Neural cell (in vitro differentiated cells): ENCODE measurements at regions not wholly inside any gene's neighbourhood (a gene's known extent, or its start where the extent isn't known, plus 50 kb on each side); places are given as distances from the start of the nearest gene placed in this dataset.

Experiments used
- POLR2AphosphoS5 ChIP-seq: IDR thresholded peaks from 2 replicates; pipeline ENCODE4 v1.6.1; 2012
- RAD21 ChIP-seq: fragments of 450-650 bp; conservative IDR thresholded peaks from 2 replicates; pipeline ENCODE4 v1.6.1; 2014; ENCODE audit warnings: antibody characterized with exemption, mild to moderate bottlenecking, moderate library complexity
- TF ChIP-seq, protein P1 (sequence below): fragments of 450-650 bp; IDR thresholded peaks from 2 replicates; pipeline ENCODE4 v1.5.1; 2014; ENCODE audit warnings: antibody characterized with exemption, mild to moderate bottlenecking, moderate library complexity; ENCODE audit not compliant: poor library complexity, severe bottlenecking

DNA sequence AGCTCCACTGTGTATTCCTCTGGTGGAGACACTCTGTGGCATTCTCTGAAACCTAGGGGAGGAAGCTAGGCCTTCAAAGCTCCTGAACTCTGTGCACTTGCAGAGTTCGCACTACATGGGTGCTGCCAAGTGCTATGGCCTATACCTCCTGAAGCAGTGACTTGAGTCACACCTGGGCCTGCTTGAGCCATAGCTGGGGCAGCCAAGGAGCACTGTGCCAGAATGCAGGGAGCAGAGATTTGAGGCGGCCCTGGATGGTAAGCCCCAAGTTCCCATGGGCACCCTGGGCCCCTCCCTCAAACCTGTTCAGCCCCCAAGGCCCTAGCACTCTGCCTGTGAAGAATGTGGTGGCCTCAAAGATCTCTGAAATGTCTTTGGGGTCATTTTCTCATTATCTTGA is 212.9 kb downstream of the SPATA31A6 start:
- TF ChIP-seq RAD21 (no peak), POLR2AphosphoS5 (no peak)
- TF ChIP-seq, protein P1, sequence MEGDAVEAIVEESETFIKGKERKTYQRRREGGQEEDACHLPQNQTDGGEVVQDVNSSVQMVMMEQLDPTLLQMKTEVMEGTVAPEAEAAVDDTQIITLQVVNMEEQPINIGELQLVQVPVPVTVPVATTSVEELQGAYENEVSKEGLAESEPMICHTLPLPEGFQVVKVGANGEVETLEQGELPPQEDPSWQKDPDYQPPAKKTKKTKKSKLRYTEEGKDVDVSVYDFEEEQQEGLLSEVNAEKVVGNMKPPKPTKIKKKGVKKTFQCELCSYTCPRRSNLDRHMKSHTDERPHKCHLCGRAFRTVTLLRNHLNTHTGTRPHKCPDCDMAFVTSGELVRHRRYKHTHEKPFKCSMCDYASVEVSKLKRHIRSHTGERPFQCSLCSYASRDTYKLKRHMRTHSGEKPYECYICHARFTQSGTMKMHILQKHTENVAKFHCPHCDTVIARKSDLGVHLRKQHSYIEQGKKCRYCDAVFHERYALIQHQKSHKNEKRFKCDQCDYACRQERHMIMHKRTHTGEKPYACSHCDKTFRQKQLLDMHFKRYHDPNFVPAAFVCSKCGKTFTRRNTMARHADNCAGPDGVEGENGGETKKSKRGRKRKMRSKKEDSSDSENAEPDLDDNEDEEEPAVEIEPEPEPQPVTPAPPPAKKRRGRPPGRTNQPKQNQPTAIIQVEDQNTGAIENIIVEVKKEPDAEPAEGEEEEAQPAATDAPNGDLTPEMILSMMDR, result no peak
